GM18520 (cell line): ENCODE measurements at regions not wholly inside any gene's neighbourhood (a gene's known extent, or its start where the extent isn't known, plus 50 kb on each side); places are given as distances from the start of the nearest gene placed in this dataset.
"Not testable (repeated sequence)": the region's sequence is repeated elsewhere in the genome, so short reads cannot be mapped to it uniquely, and the experiment has no call there.

Source experiments
- ATAC-seq: cut with Tn5 transposase; IDR thresholded peaks from one replicate; pipeline ENCODE4 v1.9.1; 2021; ENCODE audit not compliant: unreplicated experiment

GRCh38 chr10:46095943-46096342, 49.9 kb upstream of the MSMB start:
- not testable (repeated sequence) for ATAC-seq

- ATAC-seq, result no peak
These were observed 50.4 kb upstream of the MSMB start for GRCh38 chr10:46096446-46096845.

DNA sequence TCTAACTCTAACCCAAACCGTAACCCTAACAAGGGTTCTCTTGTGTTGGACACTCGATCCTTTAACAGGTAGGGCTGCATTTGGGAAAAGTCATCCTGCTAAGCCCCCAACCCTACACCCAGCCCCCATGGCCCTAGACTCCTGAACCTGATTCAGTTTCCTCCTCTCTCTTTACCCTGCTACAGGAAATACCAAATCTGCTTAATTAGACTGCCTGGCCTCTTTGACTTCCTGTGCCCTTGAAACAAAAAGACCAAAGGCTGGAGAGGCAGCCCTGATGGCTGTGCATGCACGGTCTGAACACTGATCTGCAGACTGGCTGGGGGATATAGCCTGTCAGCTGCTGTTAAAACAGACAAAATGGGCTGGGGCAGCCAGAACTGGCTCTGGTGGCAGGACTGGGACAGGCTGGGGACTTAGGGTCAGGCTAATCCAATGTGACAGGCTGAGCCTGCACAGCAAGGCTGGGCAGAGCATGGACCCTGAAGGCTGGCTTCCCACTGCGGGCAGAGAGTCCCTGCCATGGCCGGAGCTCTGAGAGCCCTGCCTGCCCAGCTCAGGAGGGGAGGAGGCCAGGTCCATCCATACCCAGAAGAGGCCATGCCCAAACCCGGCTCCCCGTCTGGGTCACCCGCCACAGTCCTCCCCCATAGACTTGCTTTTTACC, 51.0 kb upstream of the MSMB start:
- ATAC-seq, result no peak

GRCh38 chr10:46097576-46098317, 51.7 kb upstream of the MSMB start:
- no peak for ATAC-seq

DNA sequence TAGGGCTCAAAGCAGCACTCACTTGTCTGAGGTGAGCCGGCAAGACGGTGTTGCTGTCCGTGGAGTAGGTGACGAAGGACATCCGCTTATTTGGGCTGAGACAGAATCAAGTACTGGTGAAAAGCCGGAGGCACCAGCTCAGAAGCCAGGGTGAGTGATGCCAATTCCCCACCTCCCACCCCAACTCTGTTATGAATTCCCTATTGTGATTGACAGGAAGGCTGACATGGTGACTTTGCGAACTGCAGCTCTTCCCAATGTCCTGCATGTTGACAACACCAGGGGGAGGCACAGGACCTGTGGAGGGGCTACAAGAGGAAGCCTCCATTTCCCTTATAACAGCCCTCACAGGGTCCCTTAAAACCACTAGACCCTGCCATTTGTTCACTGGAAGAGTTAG, 52.3 kb upstream of the MSMB start:
- ATAC-seq, result no peak

DNA sequence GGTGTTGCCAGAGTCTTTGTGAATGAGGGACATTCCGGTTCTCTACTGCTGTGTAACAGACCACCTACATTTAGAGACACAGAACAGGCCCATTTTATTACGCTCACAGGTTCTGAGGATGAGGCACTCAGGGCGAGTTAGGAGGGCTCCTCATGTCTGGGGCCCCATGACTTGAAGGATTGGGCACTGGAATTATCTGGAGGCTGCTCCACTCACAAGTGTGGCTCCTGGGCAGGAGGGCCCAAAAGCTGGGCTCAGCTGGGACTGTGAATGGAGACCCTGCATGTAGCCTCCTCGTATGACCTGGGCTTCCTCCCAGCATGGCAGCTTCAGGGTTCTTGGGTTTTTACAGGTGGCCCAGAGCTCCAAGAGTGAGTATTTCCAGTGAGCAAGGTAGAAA, 52.9 kb upstream of the MSMB start:
- ATAC-seq, result not testable (repeated sequence)

- ATAC-seq, result no peak
These were observed 58.1 kb upstream of the MSMB start for GRCh38 chr10:46104071-46104585.

- ATAC-seq, result not testable (repeated sequence)
These were observed 59.3 kb upstream of the MSMB start for GRCh38 chr10:46105416-46105815.

GRCh38 chr10:46105856-46106409, 59.9 kb upstream of the MSMB start:
- not testable (repeated sequence) for ATAC-seq

DNA sequence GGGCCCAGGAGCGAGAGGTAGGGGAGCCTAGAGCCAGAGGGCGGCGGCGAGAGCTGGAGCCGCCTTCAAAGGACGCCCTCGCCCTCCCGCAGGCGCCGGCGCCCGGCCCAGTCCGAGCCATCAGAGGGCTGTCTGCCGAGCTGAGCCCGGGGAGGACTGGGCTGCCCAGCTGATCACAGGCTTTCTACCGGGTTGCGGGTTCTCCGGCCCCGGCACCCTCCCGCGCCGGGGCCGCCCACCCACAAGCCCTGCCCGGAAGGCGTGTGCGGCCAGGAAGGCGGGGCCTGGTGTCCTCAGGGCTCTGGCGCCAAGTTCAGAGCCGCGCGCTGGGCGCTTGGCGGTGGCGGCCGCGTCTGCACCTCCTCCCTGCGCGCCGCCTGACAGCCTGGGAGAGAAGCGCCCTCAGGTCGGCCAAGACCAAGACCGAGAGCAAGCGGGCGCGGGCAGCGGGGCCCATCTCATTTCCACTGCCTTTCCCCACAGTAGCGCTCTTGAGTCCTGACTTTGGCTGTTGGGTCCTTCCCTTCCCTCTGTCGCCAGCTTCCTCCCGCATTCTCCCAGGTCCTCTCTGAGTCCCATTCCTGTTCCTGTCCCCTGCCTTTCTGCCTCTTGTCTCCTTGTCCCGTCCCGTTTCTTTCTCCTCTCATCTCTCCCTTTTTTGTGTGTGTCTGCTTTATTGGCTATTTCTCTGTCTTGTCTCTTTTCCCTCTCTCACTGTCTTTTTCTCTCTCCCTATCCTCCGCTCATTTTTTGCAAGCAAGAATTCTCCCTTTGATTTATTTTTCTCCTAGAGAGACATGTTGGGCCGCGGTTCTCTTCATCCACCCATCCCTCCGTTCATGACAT, 60.6 kb upstream of the MSMB start:
- peak; percentile 87 for ATAC-seq

GRCh38 chr10:46108158-46108499, 62.1 kb upstream of the MSMB start:
- ATAC-seq, result not testable (repeated sequence)

DNA sequence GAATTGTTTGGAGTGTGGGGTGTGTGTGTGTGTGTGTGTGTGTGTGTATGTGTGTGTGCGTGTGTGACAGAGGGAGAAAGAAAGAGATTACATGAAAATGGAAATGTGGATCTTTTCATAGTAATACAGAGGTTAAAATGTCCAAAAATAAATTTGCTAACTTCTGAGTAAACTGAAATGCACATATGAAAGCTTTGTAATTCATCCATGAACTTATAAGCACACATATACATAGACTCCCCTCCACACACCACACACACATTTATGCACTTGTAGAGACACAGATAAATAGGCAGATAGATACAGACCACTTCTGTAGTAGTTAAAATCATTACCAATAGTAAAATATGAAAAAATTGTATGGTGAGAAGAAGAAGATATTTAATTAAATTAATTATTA, 108.2 kb upstream of the MSMB start:
- not testable (repeated sequence) for ATAC-seq

DNA sequence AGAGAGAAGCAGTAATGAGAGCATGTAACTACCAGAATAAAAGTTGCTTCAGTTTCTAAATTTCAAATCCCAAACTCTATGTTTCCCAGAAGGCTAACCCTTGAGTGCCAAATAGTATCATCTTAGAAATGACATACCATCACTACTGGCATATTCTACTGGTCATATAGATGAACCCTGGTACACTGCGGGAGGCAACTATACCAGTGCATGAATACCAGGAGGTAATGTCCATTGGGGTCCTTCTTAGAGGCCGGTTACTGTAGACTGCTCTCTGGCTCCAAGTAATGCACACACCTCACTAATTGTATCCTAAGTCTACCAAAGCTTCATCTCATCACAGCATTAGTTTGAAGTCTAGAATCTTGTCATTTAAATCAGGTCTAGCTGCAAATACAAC, 108.6 kb upstream of the MSMB start:
- ATAC-seq, result not testable (repeated sequence)

DNA sequence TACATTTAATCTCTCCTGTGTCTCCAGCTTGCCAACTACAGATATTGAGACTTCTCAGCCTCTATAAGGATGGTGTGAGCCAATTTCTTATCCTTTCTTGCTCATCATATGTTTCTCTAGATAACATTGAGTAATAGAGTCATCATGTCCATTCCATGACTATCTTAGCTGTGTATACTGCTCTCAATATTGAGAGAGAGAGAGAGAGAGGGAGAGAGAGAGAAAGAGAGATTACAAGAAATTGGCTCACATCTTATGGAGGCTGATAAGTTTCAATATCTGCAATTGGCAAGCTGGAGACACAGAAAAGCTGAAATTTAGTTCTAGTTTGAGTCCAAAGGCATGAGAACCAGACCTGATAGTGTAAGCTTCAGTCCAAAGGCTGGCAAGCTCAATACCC, 110.8 kb upstream of the MSMB start:
- not testable (repeated sequence) for ATAC-seq

GRCh38 chr10:46169736-46170135, 117.1 kb upstream of the ANTXRL start:
- ATAC-seq, result no peak

DNA sequence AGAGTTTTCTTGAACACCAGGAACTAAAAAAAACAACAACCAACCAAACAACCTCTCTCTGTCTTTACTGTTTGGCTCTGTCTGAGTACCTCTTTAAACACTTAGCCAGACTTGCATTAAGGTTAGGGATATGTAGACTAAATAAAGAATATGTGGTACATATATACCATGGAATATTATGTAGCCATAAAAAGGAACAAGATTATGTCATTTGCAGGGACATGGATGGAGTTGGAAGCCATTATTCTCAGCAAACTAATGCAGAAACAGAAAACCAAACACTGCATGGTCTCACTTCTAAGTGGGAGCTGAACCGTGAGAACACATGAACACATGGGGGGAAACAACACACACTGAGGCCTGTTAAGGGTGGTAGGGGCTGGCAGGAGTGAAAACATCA, 116.0 kb upstream of the ANTXRL start:
- ATAC-seq, result no peak

GRCh38 chr10:46171661-46172060, 115.1 kb upstream of the ANTXRL start:
- ATAC-seq, result no peak

- no peak for ATAC-seq
These were observed 111.5 kb upstream of the ANTXRL start for GRCh38 chr10:46175296-46175695.

DNA sequence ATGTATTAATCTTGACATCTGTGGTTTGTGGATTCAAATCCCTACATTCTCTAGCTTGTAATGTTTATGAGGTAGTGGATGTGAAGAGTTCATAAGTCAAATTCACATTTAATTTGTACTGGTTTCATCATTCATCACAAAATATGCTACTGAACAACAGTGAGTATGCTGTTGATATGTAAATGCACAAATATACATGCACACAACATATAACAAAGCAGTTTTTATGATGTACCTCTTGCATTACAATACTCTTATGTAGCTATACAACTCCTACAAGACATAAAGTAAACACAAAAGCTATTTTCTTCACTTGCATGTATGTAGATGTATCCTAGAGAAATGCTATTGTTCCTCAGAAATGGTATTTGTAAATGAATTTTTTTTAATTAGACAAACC, 111.0 kb upstream of the ANTXRL start:
- no peak for ATAC-seq

- not testable (repeated sequence) for ATAC-seq
These were observed 99.4 kb upstream of the ANTXRL start for GRCh38 chr10:46187431-46187830.

- ATAC-seq, result no peak
These were observed 89.7 kb upstream of the ANTXRL start for GRCh38 chr10:46197050-46197449.
